AG04450 (cell line): ENCODE measurements at regions not wholly inside any gene's neighbourhood (a gene's known extent, or its start where the extent isn't known, plus 50 kb on each side); places are given as distances from the start of the nearest gene placed in this dataset.

Experiments
- CTCF ChIA-PET: fragments of 300-600, 350-600 bp; formaldehyde crosslinking; extraction: SDS; loops from one replicate; lab custom pipeline; 2022; ENCODE audit warnings: antibody characterized with exemption, inconsistent platforms; lab: Charles Lee
- POLR2A ChIA-PET: fragments of 350-600 bp; formaldehyde crosslinking; extraction: SDS; loops from one replicate; lab custom pipeline; 2021; ENCODE audit warnings: antibody characterized with exemption, inconsistent platforms; lab: Yijun Ruan, JAX
- DNase-seq: peaks from one replicate; pipeline ENCODE4 v3.0.0-alpha.2; 2011; ENCODE audit warnings: low read depth, low spot score
- H3K27ac ChIP-seq: one replicate; pipeline ENCODE4 v1.5.1; 2012; ENCODE audit warnings: low read depth, low read length, control low read depth
- H3K27me3 ChIP-seq: one replicate; pipeline ENCODE4 v1.6.0; 2012; ENCODE audit warnings: low read length; ENCODE audit not compliant: control insufficient read depth, insufficient read depth
- H3K4me3 ChIP-seq: 2 replicates; pipeline ENCODE4 v1.5.1; 2011; ENCODE audit warnings: mild to moderate bottlenecking, low read depth, low read length, control low read depth
- H3K9me3 ChIP-seq: 2 replicates; pipeline ENCODE4 v1.5.1; 2012; ENCODE audit warnings: low read length; ENCODE audit not compliant: control insufficient read depth, insufficient read depth
- CTCF ChIP-seq: IDR thresholded peaks from 2 replicates; pipeline ENCODE4 v1.5.1; 2011; ENCODE audit warnings: low read depth, low read length, control low read depth, inconsistent platforms

DNA sequence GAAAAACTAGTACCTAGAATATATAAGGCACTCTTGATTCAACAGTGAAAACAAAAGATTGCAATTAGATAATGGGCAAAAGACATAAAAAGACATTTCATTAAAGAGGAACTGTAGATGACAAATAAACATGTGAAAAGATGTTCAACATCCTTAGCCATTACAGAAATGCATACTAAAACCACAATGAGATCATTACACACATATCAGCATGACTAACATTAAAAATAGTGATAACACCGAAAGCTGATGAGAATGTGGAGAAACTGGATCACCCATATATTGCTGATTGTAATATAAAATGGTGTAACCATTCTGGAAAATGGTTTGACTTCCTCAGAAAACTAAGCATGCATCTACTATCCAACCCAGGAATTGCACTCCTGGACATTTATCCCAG is 340.3 kb downstream of the SEC16B start:
- Histone ChIP-seq H3K27ac (no peak overlapping the region), H3K27me3 (no peaks in the 10 kb centered on the region), H3K4me3 (no peak overlapping the region), H3K9me3 (no peaks in the 10 kb centered on the region)
- TF ChIP-seq CTCF: no peak
- POLR2A ChIA-PET: no interaction called here
- no peak for DNase-seq
- CTCF ChIA-PET: no interaction called here

- ChIA-PET POLR2A (no interaction called here), CTCF (no interaction called here)
- H3K4me3 ChIP-seq: no peak overlapping the region
- no peaks in the 10 kb centered on the region for H3K9me3 ChIP-seq
- TF ChIP-seq CTCF: no peak
- no peak overlapping the region for H3K27ac ChIP-seq
- no peaks in the 10 kb centered on the region for H3K27me3 ChIP-seq
- no peak for DNase-seq
Observed at GRCh38 chr1:177627148-177627910, 342.5 kb downstream of the SEC16B start.

GRCh38 chr1:177620636-177621190 is 349.1 kb downstream of the SEC16B start:
- ChIA-PET CTCF (no interaction called here), POLR2A (no interaction called here)
- H3K9me3 ChIP-seq: no peaks in the 10 kb centered on the region
- no peak for TF ChIP-seq CTCF
- H3K4me3 ChIP-seq: no peak overlapping the region
- DNase-seq: no peak
- no peaks in the 10 kb centered on the region for H3K27me3 ChIP-seq
- no peak overlapping the region for H3K27ac ChIP-seq

- no peak for DNase-seq
- Histone ChIP-seq H3K27me3 (no peaks in the 10 kb centered on the region), H3K9me3 (no peaks in the 10 kb centered on the region), H3K27ac (no peak overlapping the region), H3K4me3 (no peak overlapping the region)
- ChIA-PET POLR2A (no interaction called here), CTCF (no interaction called here)
- no peak for TF ChIP-seq CTCF
Observed at GRCh38 chr1:177615251-177615650, 354.6 kb downstream of the SEC16B start.

- no peak for TF ChIP-seq CTCF
- Histone ChIP-seq H3K27ac (no peak overlapping the region), H3K4me3 (no peak overlapping the region), H3K27me3 (no peaks in the 10 kb centered on the region), H3K9me3 (no peaks in the 10 kb centered on the region)
- DNase-seq: no peak
- ChIA-PET CTCF (no interaction called here), POLR2A (no interaction called here)
Observed at GRCh38 chr1:177611402-177611801, 358.5 kb downstream of the SEC16B start.
